ENCODE measurements at regions not wholly inside any gene's neighbourhood (a gene's known extent, or its start where the extent isn't known, plus 50 kb on each side); places are given as distances from the start of the nearest gene placed in this dataset.
"Not testable (repeated sequence)": the region's sequence is repeated elsewhere in the genome, so short reads cannot be mapped to it uniquely, and the experiment has no call there.

- no peak for DNase-seq (ENCODE audit: low spot score)
Measured at GRCh38 chr2:173468266-173468793, 113.7 kb downstream of the CDCA7 start.

- DNase-seq (ENCODE audit: low spot score) = no peak
Measured at GRCh38 chr2:173472112-173472511, 117.4 kb downstream of the CDCA7 start.

- no peak for DNase-seq (ENCODE audit: low spot score)
Measured at GRCh38 chr2:173483137-173483536, 128.5 kb downstream of the CDCA7 start.

GRCh38 chr2:173488861-173489260 is 134.2 kb downstream of the CDCA7 start:
- no peak for DNase-seq (ENCODE audit: low spot score)

- no peak for DNase-seq (ENCODE audit: low spot score)
Measured at GRCh38 chr2:173491418-173491817, 136.7 kb downstream of the CDCA7 start.

- DNase-seq (ENCODE audit: low spot score) = no peak
Measured at GRCh38 chr2:173493874-173494273, 139.2 kb downstream of the CDCA7 start.

GRCh38 chr2:173496746-173497145 is 142.1 kb downstream of the CDCA7 start:
- no peak for DNase-seq (ENCODE audit: low spot score)

GRCh38 chr2:173500953-173501352 is 146.3 kb downstream of the CDCA7 start:
- no peak for DNase-seq (ENCODE audit: low spot score)

GRCh38 chr2:173502296-173502695 is 147.6 kb downstream of the CDCA7 start:
- DNase-seq (ENCODE audit: low spot score) = no peak

GRCh38 chr2:173511357-173511756 is 156.7 kb downstream of the CDCA7 start:
- no peak for DNase-seq (ENCODE audit: low spot score)

- no peak for DNase-seq (ENCODE audit: low spot score)
Measured at GRCh38 chr2:173511942-173512341, 157.3 kb downstream of the CDCA7 start.

- DNase-seq (ENCODE audit: low spot score) = no peak
Measured at GRCh38 chr2:173513107-173513727, 158.5 kb downstream of the CDCA7 start.

GRCh38 chr2:173520918-173521317 is 166.2 kb downstream of the CDCA7 start:
- DNase-seq (ENCODE audit: low spot score) = no peak

- no peak for DNase-seq (ENCODE audit: low spot score)
Measured at GRCh38 chr2:173521450-173522192, 166.9 kb downstream of the CDCA7 start.

- DNase-seq (ENCODE audit: low spot score) = no peak
Measured at GRCh38 chr2:173523497-173523896, 168.8 kb downstream of the CDCA7 start.

- DNase-seq (ENCODE audit: low spot score) = no peak
Measured at GRCh38 chr2:173524256-173524955, 169.7 kb downstream of the CDCA7 start.

- DNase-seq (ENCODE audit: low spot score) = not testable (repeated sequence)
Measured at GRCh38 chr2:173532732-173533531, 178.3 kb downstream of the CDCA7 start.

- no peak for DNase-seq (ENCODE audit: low spot score)
Measured at GRCh38 chr2:173537694-173538093, 183.0 kb downstream of the CDCA7 start.

GRCh38 chr2:173539615-173540014 is 184.9 kb downstream of the CDCA7 start:
- DNase-seq (ENCODE audit: low spot score) = no peak

GRCh38 chr2:173544641-173545363 is 190.1 kb downstream of the CDCA7 start:
- no peak for DNase-seq (ENCODE audit: low spot score)

- no peak for DNase-seq (ENCODE audit: low spot score)
Measured at GRCh38 chr2:173545364-173545763, 190.7 kb downstream of the CDCA7 start.
